ENCODE measurements at regions not wholly inside any gene's neighbourhood (a gene's known extent, or its start where the extent isn't known, plus 50 kb on each side); places are given as distances from the start of the nearest gene placed in this dataset.

DNA sequence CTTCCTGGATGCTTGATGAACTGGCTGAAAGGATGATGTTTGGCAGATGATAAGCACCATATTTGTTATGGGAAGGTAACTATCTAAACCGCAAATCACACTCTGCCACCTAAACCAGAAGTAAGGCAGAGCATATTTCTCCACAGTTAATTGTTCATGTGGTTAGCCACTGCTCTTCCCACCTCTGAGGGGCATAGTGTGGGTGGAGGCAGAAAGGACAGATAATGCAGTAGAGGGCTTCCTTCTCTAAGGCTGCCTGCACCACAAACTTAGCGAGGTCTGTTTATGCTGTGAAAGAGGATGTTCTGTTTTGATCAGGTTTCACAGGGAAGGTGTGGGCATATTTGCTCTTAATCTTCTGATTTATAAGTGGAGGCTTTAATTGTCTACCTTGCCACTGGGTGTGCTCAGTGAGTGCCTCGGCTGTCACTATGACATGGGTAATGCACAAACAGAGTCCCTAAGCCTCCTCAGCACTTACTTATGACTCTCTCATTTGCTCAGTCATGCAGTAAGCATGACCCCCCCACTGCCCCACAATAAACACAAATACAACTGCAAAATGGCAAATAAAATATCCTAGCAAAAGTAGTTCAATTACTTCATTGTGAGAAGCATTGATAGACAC lies 401.0 kb downstream of the TMA16 start:
- TF ChIP-seq YY1 (tag by site-specific recombination; IDR thresholded peaks at IDR 0.05) (no peak), ZNF155 (tag by site-specific recombination; IDR thresholded peaks at IDR 0.05) (no peak), ZNF621 (tag by site-specific recombination; IDR thresholded peaks at IDR 0.05) (no peak), SP2 (tag by site-specific recombination; IDR thresholded peaks at IDR 0.05) (no peak), ZFP41 (tag by site-specific recombination; IDR thresholded peaks at IDR 0.05; ENCODE audit: borderline replicate concordance) (no peak), ZBTB21 (tag by site-specific recombination; IDR thresholded peaks at IDR 0.05) (no peak), YY2 (tag by site-specific recombination; IDR thresholded peaks at IDR 0.05) (no peak), ZNF174 (tag by site-specific recombination; IDR thresholded peaks at IDR 0.05) (no peak), ZNF654 (tag by site-specific recombination; IDR thresholded peaks at IDR 0.05; ENCODE audit: low read depth) (no peak), ZNF521 (tag by site-specific recombination; IDR thresholded peaks at IDR 0.05) (no peak)
- TF ChIP-seq, protein P1, sequence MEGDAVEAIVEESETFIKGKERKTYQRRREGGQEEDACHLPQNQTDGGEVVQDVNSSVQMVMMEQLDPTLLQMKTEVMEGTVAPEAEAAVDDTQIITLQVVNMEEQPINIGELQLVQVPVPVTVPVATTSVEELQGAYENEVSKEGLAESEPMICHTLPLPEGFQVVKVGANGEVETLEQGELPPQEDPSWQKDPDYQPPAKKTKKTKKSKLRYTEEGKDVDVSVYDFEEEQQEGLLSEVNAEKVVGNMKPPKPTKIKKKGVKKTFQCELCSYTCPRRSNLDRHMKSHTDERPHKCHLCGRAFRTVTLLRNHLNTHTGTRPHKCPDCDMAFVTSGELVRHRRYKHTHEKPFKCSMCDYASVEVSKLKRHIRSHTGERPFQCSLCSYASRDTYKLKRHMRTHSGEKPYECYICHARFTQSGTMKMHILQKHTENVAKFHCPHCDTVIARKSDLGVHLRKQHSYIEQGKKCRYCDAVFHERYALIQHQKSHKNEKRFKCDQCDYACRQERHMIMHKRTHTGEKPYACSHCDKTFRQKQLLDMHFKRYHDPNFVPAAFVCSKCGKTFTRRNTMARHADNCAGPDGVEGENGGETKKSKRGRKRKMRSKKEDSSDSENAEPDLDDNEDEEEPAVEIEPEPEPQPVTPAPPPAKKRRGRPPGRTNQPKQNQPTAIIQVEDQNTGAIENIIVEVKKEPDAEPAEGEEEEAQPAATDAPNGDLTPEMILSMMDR (tag by site-specific recombination; IDR thresholded peaks at IDR 0.05) = no peak
- TF ChIP-seq, protein P2, sequence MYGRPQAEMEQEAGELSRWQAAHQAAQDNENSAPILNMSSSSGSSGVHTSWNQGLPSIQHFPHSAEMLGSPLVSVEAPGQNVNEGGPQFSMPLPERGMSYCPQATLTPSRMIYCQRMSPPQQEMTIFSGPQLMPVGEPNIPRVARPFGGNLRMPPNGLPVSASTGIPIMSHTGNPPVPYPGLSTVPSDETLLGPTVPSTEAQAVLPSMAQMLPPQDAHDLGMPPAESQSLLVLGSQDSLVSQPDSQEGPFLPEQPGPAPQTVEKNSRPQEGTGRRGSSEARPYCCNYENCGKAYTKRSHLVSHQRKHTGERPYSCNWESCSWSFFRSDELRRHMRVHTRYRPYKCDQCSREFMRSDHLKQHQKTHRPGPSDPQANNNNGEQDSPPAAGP (tag by site-specific recombination; IDR thresholded peaks at IDR 0.05) = no peak
